Activated CD8-positive, alpha-beta memory T cell treated with anti-CD3 and anti-CD28 coated beads for 48 hours (primary cell): ENCODE measurements at regions not wholly inside any gene's neighbourhood (a gene's known extent, or its start where the extent isn't known, plus 50 kb on each side); places are given as distances from the start of the nearest gene placed in this dataset.

Source experiments
- DNase-seq, 3 experiments: peaks; one replicate each; pipeline ENCODE4 v3.0.0-alpha.2; 2020; ENCODE audit warnings: low read depth in 2 of 3, low spot score in 2 of 3

DNA sequence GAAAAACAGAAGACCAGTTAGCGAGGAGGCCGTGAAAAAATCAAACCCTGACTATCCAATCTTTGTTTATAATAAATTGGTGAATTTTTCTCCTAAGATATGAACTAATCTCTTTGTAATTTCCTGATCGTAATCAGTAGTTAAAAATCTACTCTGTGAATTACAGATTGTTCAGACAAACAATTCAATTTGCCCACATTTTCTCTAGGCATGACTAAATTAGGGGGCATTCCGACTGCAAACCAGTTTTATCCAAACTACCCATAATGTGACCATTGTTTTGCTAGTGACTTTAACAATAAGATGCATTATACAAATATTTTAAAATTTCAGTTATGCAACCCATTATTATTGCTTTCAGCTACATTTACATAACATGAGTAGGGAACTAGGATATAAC, 546.9 kb upstream of the ADAMTS5 start:
- no peak for DNase-seq

DNA sequence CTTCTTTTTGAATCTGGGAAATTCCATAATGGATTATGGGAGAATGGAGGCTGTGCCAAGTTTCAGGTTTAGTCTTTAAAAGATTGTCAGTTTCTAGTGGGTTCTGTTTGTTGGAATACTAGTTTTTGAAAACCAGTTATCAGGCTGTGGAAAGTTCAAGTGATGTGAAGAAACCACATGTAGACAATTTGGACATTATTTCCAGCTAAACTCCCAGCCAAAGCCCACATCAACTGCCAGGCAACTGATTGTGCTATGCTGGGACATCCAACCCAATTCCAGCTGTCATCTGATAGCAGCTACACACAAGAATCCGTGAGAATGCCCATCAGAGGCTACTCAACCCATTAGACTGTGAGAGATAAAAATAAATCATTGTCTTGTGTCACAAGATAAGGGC, 546.1 kb upstream of the ADAMTS5 start:
- DNase-seq: no peak

DNA sequence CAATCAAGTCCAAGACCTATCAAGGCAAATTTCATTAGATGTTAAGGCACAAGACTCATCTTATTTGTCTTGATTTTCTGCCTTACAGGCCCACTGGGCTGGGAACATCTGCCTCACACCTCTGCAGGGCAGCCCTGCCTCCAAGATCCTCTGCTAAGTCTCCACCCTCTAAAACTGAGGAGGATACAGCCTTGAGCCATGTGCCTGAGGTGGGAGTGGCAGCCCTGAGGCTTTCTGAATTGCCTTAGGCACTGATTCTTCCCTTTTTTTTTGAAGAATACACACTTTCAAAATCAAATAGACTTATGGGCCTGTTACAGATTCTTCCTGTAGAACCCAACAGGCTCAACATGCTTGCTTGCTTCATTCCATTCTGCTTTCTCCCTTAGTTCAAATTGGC, 544.3 kb upstream of the ADAMTS5 start:
- no peak for DNase-seq

DNA sequence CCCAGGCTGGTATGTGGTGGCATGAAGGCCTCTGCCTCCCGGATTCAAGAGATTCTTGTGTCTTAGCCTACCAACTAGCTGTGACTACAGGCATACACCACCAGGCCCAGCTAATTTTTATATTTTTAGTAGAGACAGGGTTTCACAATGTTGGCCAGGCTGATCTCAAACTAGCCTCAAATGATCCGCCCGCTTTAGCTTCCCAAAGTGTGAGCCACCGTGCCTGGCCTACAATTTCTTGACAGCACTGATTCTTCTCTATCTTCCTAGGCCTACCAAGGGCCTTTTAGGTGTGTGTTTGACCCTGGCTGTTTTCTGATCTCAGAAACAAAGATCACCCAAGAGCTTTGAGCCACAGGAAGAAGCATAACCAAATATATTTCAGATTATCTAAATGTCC, 540.8 kb upstream of the ADAMTS5 start:
- DNase-seq: no peak

DNA sequence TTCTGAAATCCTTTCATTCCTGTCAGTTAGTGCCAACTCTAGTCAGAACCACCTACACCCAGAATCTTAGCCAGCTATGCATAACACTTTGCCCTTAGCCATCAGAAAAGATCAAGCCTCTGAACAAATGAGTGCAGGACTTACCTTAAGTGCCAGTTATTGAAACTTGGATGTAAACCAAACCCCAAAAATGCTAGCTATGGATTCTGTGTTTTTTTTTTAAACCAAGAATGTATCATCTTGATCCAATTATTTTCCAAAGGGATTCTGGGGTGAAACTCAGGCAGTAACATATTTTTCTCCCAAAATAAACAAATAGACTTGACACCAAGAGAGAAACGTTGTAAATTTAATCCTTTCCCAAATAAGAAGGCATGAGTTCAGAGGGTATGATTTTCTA, 538.6 kb upstream of the ADAMTS5 start:
- DNase-seq: no peak

DNA sequence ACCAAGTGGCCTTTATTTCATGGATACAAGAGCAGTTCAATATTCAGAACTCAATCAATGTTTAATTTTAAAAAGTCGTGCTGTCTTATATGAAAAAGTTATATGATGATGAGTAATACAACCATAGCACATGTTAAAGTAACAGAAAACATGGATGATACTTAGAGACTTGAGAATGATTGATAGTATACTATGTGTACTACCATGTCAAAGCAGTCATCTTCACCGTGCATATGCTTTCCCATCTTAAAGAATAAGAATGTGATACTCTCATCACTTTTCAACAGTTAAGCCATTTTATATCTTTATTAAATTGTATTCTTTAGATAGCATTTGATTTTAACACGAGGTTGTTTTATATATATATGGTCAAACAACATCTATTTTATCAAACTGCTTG, 535.9 kb upstream of the ADAMTS5 start:
- no peak for DNase-seq

DNA sequence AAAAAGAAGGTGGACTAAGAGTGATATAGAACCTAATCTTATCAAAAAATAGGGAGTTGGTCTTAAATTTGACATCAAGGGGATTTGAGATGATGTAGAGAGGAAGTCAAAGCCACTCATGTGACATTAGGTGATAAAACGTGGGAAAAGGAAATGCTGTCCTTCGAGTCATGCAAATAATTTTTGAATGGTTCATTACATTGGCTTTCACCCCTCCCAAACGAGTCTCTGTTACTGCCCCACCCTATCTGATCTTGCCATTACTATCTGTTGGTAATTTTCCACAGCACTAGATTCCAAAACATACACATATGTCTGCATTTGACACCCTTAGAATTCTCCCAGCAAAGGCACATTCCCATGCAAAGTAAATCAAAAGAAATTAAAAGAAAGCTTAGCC, 531.1 kb upstream of the ADAMTS5 start:
- no peak for DNase-seq

DNA sequence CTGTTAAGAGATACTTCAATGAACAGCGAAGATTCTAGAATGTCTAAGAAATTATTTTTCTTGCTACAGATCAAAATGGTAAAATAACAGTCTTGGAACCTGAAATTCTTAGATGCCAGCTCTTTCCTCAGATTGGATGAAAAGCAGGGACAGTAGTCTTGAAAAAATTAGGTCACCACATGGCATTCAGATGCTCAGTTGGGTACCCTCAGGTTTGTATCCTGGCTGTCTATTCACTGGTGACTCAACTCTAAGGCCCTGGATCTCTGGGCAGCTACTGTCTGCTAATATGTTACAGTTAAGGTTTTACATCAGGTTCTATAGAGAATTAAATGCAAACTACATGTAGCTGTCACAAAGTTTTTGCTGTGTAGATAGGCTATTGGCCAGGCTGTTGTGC, 528.9 kb upstream of the ADAMTS5 start:
- no peak for DNase-seq

DNA sequence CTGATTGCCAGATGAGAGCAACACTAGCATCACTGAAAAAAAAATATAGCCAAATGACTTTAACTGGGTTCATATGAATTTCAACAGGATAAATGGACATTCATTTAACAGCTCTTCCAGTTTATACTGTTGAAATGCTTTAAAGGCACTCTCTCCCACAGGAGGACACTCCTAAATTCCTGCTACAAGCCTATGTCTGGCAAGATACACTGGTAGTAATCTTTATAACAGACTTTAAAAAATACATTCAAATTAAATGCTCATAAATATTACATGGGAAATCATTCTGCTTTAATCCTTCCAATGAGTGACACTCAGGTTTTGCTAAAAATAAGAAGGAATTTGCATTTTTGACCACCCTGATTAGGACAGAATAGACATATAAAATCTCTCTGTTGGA, 526.7 kb upstream of the ADAMTS5 start:
- DNase-seq: no peak

DNA sequence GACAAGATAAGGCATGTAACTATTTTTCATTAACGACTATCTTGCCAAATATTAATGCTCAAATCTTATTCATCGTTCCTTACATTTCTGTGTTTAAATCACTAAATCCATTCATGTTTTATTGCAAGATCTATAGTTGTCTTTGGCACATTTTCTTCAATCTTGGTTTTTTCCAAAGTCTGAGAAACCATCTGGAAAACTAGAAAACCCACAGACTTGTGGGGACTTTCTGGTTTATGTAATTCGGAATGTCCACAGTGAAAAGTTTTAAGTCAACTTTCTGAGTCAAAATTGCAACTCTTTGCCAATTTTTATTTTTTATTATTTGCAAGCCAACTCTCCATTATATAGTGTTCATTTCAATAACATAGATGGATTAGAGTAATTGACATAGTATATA, 520.8 kb upstream of the ADAMTS5 start:
- no peak for DNase-seq

DNA sequence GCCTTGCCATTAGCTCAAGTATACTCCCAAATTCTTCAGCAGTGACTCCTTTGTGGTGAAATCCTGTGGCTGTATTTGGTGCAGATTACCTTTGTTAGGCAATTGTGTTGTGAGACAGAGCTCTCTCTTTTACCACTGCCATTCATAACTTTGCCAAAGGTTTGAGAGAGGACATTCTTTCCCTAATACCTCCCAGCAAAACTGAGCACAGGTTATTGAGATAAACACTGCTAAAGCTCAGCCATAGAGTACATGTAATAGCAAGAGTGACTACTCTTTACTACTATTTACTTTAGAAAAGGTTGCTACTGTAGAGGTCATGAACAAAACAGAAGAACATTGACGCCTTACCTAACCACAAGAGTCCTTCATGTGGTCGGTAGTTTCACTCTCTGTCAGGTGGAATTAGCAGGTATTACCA, 514.0 kb upstream of the ADAMTS5 start:
- DNase-seq: no peak

DNA sequence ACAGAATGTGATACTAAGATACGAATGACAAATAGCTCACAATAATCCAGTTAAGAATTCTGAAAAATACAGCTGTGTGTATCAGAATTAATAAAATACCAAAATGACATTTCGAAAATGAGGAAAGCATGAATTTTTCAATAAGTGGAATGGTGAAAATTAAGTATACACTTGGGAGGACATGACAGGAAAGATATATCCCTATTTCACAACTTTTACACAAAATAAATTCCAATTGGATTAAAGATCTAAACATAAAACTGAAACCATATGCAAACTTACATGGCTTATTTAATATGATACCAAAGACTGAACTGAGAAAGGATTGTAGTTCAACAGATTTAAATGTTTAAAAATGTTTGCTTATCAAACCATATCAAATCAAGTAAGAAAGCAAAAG, 510.4 kb upstream of the ADAMTS5 start:
- DNase-seq: no peak

DNA sequence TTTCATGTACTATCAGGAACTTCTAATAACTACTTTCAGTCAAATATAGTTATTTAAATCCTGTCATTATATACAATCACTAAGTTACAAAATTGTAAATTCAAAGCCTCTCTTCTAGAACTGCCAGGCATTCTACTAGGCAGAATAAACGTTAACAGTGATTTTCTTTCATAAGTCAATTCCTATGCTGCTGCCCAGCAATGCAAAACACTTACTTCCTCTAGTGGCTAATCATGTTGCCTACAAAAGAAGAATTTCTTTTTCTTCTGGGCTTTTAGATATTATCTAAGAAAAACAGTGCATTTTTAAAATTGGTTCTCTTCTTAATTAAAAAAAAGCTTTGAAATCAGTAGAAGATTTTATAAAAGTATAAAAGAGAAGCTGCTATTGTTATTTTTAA, 509.8 kb upstream of the ADAMTS5 start:
- DNase-seq: no peak

DNA sequence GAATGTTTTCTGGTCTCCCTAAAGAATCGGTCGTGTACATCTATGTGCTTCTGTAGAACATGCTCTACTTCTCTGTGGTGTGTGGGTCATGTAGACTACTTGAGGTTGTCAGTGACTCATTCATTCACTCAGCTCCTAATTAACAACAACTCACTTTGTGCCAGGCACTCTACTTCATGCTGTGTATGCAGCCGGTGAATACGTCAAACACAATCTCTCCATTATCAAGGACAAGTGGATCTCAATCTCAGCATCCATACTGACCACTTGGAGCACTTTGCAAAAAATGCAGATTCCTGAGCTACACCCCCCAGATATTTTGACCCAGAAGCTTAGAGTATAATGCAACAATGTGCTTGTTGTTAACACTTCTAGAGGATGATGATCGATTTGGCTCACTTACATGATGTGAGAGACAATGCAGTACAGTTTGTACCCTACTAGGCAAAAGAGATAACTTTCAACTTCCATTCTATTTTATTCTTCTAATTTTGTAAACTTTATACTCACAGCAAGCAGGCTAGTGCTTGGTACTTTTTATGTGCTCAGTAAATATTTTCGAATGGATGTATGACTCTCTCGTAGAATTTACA, 508.6 kb upstream of the ADAMTS5 start:
- DNase-seq: no peak

DNA sequence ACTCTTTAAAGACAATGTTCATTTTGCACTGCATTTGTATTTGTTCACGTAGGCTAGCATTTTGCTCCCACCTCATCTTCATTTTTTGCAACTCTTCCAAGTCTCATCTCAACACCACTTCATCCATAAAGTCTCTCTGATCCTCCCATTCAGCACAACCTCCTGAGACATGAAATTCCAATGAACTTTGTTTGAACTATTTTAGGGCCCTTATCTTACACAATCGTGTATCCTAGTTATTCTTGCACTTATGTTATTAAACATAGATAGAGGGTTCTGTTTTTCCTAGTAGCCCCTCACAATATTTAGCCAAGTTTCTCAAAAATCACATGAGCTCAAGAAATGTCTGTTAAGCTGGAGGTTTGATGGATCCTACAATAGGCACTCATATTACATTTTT, 500.5 kb upstream of the ADAMTS5 start:
- no peak for DNase-seq

DNA sequence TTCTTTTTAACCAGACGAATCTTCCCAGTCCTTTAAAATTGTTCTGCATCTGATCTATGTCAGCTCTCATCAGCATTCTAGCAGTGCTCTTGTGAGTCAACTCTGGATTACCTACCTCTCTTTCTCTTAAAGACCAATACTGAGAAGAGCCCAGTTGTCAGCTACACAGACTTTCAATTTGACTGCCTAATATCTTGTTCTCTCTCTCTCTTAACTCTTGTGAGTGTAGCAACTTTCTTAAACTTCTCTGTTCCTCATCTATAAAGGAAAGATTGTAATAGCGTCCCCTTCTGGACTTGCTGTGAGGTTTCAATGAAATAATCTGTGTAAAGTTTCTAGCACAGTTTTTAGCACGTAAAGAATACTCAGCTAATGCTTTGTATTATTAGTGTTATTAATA, 499.3 kb upstream of the ADAMTS5 start:
- DNase-seq: no peak

DNA sequence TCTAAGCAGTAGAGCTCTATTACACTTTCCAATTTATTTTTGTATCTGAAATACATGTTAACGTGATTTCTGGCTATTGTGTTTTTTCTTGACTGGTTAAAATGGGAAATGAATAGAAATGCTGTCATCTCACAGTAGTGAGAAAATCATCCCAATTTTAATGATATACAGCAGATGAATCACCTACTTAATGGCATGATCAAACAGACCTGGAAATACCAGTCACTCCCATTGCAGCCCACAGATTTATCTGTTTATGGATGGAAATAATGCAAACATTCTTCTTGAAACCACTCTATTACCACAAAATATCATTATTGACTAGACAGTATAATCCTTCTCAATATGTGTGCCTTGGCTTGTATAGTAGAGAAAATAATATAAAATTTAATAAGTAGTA, 497.8 kb upstream of the ADAMTS5 start:
- no peak for DNase-seq

DNA sequence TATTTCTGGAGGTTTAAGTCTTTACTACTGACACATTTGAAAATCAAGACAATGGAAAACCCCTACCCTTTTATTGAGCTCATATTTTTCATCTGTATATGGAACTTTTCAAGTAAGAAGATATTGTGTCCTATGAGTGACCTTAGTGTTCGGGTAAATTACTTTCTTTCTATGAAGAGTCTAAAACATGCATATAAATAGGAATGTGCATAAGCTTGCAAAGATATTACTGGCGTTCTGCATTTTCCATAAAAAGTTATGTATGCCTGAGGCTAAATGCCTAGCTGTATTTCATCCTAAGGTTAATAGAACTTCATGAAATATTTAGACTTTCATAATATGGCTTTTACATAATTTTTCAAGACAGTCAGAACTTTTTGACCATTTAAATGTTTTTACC, 495.8 kb upstream of the ADAMTS5 start:
- no peak for DNase-seq

DNA sequence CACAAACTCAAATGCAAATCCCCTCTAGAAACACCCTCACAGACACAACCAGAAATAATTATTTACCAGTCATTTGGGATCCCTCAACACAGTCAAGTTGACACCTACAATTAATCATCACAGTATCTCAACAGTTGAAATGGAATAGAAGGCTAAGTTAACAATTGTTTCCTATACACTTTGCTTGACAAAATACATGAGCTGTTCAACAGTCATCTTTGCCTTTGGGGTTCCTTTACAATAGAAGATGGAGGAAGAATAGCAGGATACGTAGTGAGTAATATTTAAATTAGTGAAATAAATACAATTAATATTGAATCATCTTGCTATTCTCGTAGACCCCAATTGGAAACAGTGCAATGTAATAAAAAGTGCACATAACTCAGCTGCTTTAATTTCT, 487.3 kb upstream of the ADAMTS5 start:
- DNase-seq: no peak

DNA sequence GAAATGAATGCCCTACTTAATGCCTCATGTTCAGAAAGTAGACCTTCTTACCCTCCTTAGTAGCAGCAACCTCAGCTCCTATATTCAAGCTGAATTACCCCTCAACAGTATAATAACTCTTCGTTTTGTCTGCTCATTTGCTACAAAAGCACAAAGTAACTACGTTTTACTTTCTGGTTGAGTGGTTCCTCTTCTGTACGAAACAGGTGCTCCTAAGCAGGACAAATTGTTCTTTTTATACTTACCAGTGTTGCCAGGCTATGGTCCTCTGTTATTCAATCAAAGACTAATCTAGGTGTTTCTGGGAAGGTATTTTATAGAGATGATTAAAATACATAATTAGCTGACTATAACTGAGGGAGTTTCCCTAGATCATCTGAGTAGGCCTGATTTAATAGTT, 484.2 kb upstream of the ADAMTS5 start:
- no peak for DNase-seq

DNA sequence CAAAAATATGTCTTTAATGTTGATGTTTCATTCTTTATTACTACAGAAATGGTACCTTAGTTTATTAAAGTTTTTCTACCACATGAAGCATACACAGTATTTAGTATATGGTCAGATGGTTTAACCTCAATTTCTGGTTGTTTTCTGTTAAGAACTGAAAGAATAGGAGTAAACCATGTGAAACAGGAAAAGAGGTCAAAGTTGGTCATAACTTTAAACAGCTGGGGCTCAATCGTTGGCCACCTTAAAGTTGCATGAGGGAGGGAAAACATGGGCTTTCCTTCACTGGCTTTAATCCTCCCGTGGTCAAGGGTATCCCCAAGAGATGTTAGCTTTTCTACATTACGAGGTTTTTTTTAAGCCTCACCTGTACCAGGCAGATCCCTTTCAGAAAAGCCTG, 483.3 kb upstream of the ADAMTS5 start:
- DNase-seq: no peak

DNA sequence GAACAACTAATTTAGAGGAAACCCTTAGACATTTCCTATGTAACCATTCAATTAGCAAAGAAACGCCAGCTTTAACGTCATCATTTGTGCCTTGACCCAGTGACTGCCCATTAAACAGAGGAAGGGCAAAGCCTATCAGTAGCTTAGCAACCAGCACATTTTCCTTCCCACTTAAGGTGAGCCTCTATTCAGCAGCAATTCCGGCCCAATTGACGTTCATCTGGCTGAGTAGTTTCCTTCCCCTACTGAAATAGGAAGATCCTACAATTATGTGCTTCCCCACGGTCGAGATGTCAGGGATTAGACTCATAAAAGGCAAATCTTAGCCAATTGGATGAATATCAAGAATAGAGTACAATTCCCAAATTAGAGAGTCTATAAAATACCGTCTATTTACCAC, 482.1 kb upstream of the ADAMTS5 start:
- DNase-seq: no peak

DNA sequence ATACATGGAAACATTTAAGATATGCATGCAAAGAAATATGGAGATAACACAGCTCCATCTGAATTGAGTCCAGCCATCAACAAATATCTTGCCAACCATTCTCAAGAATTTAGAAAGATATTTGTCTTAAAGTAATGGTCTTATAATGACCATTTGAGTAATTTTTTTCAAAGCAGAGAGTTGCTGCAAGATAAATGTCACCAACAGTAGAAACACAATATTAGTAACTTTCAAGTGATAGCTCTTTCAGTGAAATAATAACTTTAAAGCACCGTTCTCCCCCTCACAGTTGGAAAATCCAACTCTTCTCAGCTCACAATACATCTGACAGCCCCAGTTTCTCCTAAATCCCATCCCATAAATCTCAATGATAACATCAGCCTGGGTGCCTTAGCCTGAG, 481.0 kb upstream of the ADAMTS5 start:
- no peak for DNase-seq

DNA sequence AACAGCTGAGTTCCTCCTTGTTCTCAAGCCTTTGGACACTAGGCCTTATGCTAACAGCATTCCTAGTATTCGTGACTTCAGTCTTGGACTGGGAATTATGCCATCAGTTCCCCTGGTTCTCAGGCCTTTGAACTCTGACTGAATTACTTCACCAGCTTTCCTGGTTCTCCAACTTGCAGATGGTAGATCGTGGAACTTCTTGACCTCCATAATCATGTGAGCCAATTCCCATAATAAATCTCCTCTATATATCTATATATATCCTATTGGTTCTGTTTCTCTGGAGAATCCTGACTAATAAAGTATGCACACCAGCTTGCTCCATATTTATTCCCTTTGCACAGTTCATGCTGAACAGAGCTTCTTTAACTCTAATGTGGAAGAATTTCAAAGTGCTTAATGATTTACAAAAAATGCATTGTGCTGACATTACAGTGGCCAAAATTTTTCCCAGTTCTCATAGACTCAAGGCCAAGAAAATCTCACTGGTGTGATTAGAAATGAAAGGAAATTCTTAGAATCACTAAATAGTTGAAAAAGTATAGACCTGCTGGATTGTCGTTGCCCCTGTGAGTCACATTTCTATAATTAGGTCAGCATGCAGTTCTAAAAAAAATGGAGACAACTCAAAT, 462.9 kb upstream of the ADAMTS5 start:
- no peak for DNase-seq
